ENCODE measurements at regions not wholly inside any gene's neighbourhood (a gene's known extent, or its start where the extent isn't known, plus 50 kb on each side); places are given as distances from the start of the nearest gene placed in this dataset.

DNA sequence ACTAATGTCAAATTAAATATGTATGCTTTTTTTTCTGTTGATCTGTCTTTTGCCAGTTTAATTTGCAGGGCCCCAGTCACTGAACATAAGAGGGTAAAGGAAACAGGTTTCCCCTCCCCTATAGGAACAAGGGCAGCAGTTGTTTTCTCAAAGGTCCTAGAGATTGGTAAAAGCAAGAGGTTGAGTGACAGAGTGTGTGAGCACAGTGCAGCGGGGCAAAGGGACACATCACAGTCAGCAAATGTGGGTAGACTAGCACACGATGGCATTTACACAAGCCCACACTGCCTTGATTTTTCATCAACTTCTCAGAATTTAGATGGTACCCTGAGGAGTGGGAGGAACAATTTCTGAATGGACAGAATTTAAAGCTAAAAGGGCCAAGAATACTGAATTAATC, 138.7 kb upstream of the MYLIP start:
- no peak overlapping the region for H3K4me3 Mint-ChIP-seq
- H3K4me1 Mint-ChIP-seq, result no peaks in the 10 kb centered on the region
- Histone ChIP-seq H3K36me3 (ENCODE audit: control insufficient read depth, insufficient read depth, low read length) (no peaks in the 10 kb centered on the region), H3K27me3 (ENCODE audit: control insufficient read depth, insufficient read depth, low read length) (no peaks in the 10 kb centered on the region), H3K4me3 (ENCODE audit: low read depth, low read length) (no peak overlapping the region), H3K27ac (ENCODE audit: insufficient read depth, low read length, poor library complexity, severe bottlenecking) (no peak overlapping the region), H3K9me3 (ENCODE audit: control insufficient read depth in 2 of 2, low read length in 2 of 2) (no peaks in the 10 kb centered on the region), H3K4me1 (ENCODE audit: control insufficient read depth, insufficient read depth, low read length, poor library complexity, severe bottlenecking) (no peaks in the 10 kb centered on the region)
- peaks cover 5% of the 10 kb centered on the region for H3K27me3 Mint-ChIP-seq
- H3K36me3 Mint-ChIP-seq, result no peaks in the 10 kb centered on the region
- peaks cover 0 to 1% (median 0%) of the 10 kb centered on the region in 7 donors for H3K9me3 Mint-ChIP-seq
- H3K27ac Mint-ChIP-seq, result no peak overlapping the region
- ATAC-seq (ENCODE audit: low read depth in 2 of 2), result no peak
- no peak for DNase-seq

DNA sequence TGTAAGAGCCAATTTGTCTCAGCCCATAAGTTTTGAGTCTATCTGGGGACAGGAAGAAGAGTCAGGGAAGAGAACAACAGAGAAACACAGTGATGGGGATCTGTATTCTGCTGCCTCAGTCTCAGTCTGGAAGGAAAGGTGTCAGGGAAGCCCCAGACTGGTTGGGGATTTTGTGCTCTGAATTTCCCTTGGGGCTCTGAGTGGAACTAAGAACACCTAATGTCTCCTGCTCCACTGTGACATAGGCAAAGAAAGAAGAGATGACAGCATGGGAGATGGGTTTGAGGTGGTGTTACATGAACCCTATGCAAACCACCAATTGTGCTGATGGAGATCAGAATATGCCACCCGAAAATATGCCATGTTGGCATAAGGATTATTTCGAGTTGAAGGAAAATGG, 139.5 kb upstream of the MYLIP start:
- Histone ChIP-seq H3K4me1 (ENCODE audit: control insufficient read depth, insufficient read depth, low read length, poor library complexity, severe bottlenecking) (no peaks in the 10 kb centered on the region), H3K27me3 (ENCODE audit: control insufficient read depth, insufficient read depth, low read length) (peaks cover 1% of the 10 kb centered on the region), H3K36me3 (ENCODE audit: control insufficient read depth, insufficient read depth, low read length) (no peaks in the 10 kb centered on the region), H3K4me3 (ENCODE audit: low read depth, low read length) (no peak overlapping the region), H3K9me3 (ENCODE audit: control insufficient read depth in 2 of 2, low read length in 2 of 2) (no peaks in the 10 kb centered on the region), H3K27ac (ENCODE audit: insufficient read depth, low read length, poor library complexity, severe bottlenecking) (no peak overlapping the region)
- no peak for DNase-seq
- Mint-ChIP-seq H3K4me1 (no peaks in the 10 kb centered on the region), H3K9me3 (peaks cover 0 to 1% (median 0%) of the 10 kb centered on the region in 7 donors), H3K4me3 (no peak overlapping the region), H3K36me3 (no peaks in the 10 kb centered on the region), H3K27me3 (peaks cover 5% of the 10 kb centered on the region), H3K27ac (no peak overlapping the region)
- ATAC-seq (ENCODE audit: low read depth in 2 of 2), result no peak

DNA sequence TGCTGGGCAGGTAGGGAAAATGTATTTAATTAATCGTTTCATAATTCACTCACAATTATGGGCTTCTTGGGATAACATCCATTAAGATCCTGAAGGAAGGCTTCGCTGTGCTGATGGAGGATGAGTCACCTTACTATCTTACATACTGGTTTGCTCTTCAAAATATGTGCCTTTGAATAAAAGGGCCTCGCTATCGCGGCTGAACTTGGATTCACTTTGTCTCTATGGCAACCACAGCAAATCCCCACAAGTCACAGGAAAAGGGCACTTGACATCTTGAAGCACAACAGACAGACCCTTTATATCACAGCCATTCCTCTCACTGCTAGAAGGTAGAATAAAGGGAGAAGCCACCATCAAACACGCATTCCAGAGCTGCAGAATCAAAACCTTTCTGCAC, 141.3 kb upstream of the MYLIP start:
- Mint-ChIP-seq H3K4me3 (no peak overlapping the region), H3K36me3 (no peaks in the 10 kb centered on the region), H3K27me3 (peaks cover 3% of the 10 kb centered on the region), H3K27ac (no peak overlapping the region), H3K4me1 (no peaks in the 10 kb centered on the region), H3K9me3 (no peaks in the 10 kb centered on the region)
- no peaks in the 10 kb centered on the region for H3K4me1 ChIP-seq (ENCODE audit: control insufficient read depth, insufficient read depth, low read length, poor library complexity, severe bottlenecking)
- no peak overlapping the region for H3K4me3 ChIP-seq (ENCODE audit: low read depth, low read length)
- H3K27ac ChIP-seq (ENCODE audit: insufficient read depth, low read length, poor library complexity, severe bottlenecking), result no peak overlapping the region
- H3K36me3 ChIP-seq (ENCODE audit: control insufficient read depth, insufficient read depth, low read length), result no peaks in the 10 kb centered on the region
- DNase-seq (no peak), ATAC-seq (ENCODE audit: low read depth in 2 of 2) (no peak)
- peaks cover 1% of the 10 kb centered on the region for H3K27me3 ChIP-seq (ENCODE audit: control insufficient read depth, insufficient read depth, low read length)
- H3K9me3 ChIP-seq (ENCODE audit: control insufficient read depth in 2 of 2, low read length in 2 of 2), result no peaks in the 10 kb centered on the region

DNA sequence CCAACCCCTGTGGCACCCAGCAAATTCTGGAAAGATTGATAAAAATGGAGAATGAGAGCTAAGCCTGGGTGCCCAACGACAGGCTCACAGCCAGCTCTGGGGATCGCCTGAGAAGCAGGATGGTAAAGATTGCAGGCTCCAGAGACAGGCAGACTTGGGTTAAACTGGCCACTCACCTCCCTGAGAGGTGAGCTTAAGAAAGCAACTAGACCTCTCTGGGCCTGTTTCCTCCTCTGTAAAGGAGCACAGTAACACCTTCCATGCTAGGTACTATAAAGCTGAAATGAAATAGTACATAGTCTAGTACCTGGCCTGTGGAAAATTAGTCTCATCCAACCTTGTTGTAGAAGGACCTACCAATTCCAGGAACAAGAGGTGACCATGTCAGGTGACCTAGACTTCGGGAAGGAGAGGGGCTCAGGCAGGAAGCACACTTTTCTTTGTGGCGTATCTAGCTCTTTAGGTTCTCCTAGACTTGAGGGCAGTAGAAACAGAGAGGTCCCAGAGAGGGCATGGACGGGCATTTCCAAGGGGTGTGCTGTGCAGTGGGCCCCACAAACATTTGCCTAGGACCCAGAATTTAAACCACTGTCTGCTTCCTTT, 142.8 kb upstream of the MYLIP start:
- H3K4me3 Mint-ChIP-seq, result no peak overlapping the region
- ATAC-seq (ENCODE audit: low read depth in 2 of 2), result no peak
- H3K27me3 Mint-ChIP-seq, result peaks cover 5% of the 10 kb centered on the region
- Histone ChIP-seq H3K4me1 (ENCODE audit: control insufficient read depth, insufficient read depth, low read length, poor library complexity, severe bottlenecking) (no peaks in the 10 kb centered on the region), H3K27me3 (ENCODE audit: control insufficient read depth, insufficient read depth, low read length) (peaks cover 4% of the 10 kb centered on the region), H3K27ac (ENCODE audit: insufficient read depth, low read length, poor library complexity, severe bottlenecking) (no peak overlapping the region), H3K9me3 (ENCODE audit: control insufficient read depth in 2 of 2, low read length in 2 of 2) (no peaks in the 10 kb centered on the region), H3K4me3 (ENCODE audit: low read depth, low read length) (no peak overlapping the region), H3K36me3 (ENCODE audit: control insufficient read depth, insufficient read depth, low read length) (no peaks in the 10 kb centered on the region)
- no peaks in the 10 kb centered on the region for H3K9me3 Mint-ChIP-seq
- no peak overlapping the region for H3K27ac Mint-ChIP-seq
- DNase-seq, result no peak
- H3K36me3 Mint-ChIP-seq, result no peaks in the 10 kb centered on the region
- no peaks in the 10 kb centered on the region for H3K4me1 Mint-ChIP-seq

DNA sequence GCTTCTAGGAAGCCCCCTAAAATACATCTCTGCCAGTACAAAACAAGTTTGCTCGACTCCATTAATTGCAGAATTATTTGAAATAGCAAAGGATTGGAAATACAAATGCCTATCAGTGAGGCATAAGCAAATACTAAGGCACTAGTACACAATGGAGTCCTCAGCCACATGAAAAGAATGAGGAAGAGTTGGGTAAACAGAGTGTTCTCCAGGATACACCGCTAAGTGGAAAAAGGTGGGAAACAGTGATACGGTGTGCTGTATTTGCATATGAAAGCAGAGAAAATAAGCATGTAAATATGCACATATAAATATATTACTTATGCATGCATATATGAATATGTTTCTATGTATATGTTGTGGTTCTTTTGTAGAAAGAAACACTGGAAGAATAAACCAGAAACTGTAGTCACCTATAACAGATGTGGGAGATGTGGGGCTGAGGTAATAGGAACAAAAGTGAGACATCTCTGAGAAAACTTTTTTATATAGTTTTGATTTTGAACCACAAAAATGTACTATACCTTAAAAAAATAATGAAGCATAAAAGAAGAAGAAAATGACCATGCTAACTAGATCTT, 143.4 kb upstream of the MYLIP start:
- H3K4me1 ChIP-seq (ENCODE audit: control insufficient read depth, insufficient read depth, low read length, poor library complexity, severe bottlenecking), result no peaks in the 10 kb centered on the region
- no peaks in the 10 kb centered on the region for H3K36me3 Mint-ChIP-seq
- H3K27ac ChIP-seq (ENCODE audit: insufficient read depth, low read length, poor library complexity, severe bottlenecking), result no peak overlapping the region
- no peak overlapping the region for H3K27ac Mint-ChIP-seq
- H3K9me3 ChIP-seq (ENCODE audit: control insufficient read depth in 2 of 2, low read length in 2 of 2), result no peaks in the 10 kb centered on the region
- H3K27me3 ChIP-seq (ENCODE audit: control insufficient read depth, insufficient read depth, low read length), result peaks cover 4% of the 10 kb centered on the region
- DNase-seq (no peak), ATAC-seq (ENCODE audit: low read depth in 2 of 2) (no peak)
- H3K4me1 Mint-ChIP-seq, result no peaks in the 10 kb centered on the region
- peaks cover 5% of the 10 kb centered on the region for H3K27me3 Mint-ChIP-seq
- no peak overlapping the region for H3K4me3 ChIP-seq (ENCODE audit: low read depth, low read length)
- H3K9me3 Mint-ChIP-seq, result no peaks in the 10 kb centered on the region
- no peaks in the 10 kb centered on the region for H3K36me3 ChIP-seq (ENCODE audit: control insufficient read depth, insufficient read depth, low read length)
- H3K4me3 Mint-ChIP-seq, result no peak overlapping the region

DNA sequence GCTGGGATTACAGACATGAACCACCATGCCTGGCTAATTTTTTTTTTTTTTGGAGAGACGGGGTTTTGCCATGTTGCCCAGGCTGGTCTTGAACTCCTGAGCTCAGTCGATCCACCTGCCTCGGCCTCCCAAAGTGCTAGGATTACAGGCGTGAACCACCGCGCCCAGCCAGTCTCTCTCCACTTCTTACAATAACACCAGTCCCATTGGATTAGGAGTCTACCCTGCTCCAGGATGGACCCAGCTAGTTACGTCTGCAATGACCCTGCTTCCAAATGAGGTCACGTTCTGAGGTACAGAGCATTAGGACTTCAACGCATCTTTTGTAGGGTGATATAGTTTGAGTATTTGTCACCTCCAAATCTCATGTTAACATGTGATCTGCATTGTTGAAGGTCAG, 146.9 kb upstream of the MYLIP start:
- Histone ChIP-seq H3K4me3 (ENCODE audit: low read depth, low read length) (no peak overlapping the region), H3K27me3 (ENCODE audit: control insufficient read depth, insufficient read depth, low read length) (peaks cover 4% of the 10 kb centered on the region), H3K9me3 (ENCODE audit: control insufficient read depth in 2 of 2, low read length in 2 of 2) (no peaks in the 10 kb centered on the region), H3K27ac (ENCODE audit: insufficient read depth, low read length, poor library complexity, severe bottlenecking) (no peak overlapping the region), H3K4me1 (ENCODE audit: control insufficient read depth, insufficient read depth, low read length, poor library complexity, severe bottlenecking) (no peaks in the 10 kb centered on the region), H3K36me3 (ENCODE audit: control insufficient read depth, insufficient read depth, low read length) (no peaks in the 10 kb centered on the region)
- no peaks in the 10 kb centered on the region for H3K4me1 Mint-ChIP-seq
- ATAC-seq (ENCODE audit: low read depth in 2 of 2) (no peak), DNase-seq (no peak)
- H3K27me3 Mint-ChIP-seq, result peaks cover 15% of the 10 kb centered on the region
- H3K9me3 Mint-ChIP-seq, result peaks cover 0 to 4% (median 0%) of the 10 kb centered on the region in 7 donors
- H3K4me3 Mint-ChIP-seq, result no peak overlapping the region
- H3K36me3 Mint-ChIP-seq, result no peaks in the 10 kb centered on the region
- H3K27ac Mint-ChIP-seq, result no peak overlapping the region

DNA sequence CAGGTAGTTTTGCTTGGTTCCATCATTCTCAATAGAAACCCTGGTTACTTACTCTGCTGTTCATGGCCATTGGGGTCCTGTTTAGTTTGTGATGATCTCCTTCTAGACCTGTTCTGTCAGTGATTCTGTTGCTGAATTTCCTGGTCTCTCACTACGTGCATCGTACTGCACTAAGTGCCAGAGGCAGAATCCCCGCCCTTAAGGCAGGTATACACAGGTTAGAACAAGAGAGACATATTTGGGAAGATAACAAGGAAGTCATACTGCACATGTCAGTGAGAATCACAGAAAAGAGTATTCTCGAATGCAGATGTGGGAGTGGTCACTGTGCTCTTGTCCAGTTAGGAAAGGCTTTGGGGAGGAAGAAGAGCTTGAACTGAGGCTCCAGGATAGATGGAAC, 148.1 kb upstream of the MYLIP start:
- Histone ChIP-seq H3K4me3 (ENCODE audit: low read depth, low read length) (no peak overlapping the region), H3K4me1 (ENCODE audit: control insufficient read depth, insufficient read depth, low read length, poor library complexity, severe bottlenecking) (no peaks in the 10 kb centered on the region), H3K27me3 (ENCODE audit: control insufficient read depth, insufficient read depth, low read length) (peaks cover 4% of the 10 kb centered on the region), H3K36me3 (ENCODE audit: control insufficient read depth, insufficient read depth, low read length) (no peaks in the 10 kb centered on the region), H3K27ac (ENCODE audit: insufficient read depth, low read length, poor library complexity, severe bottlenecking) (no peak overlapping the region), H3K9me3 (ENCODE audit: control insufficient read depth in 2 of 2, low read length in 2 of 2) (no peaks in the 10 kb centered on the region)
- DNase-seq (no peak), ATAC-seq (ENCODE audit: low read depth in 2 of 2) (no peak)
- H3K27ac Mint-ChIP-seq, result no peak overlapping the region
- no peak overlapping the region for H3K4me3 Mint-ChIP-seq
- H3K36me3 Mint-ChIP-seq, result no peaks in the 10 kb centered on the region
- peaks cover 0 to 4% (median 0%) of the 10 kb centered on the region in 7 donors for H3K9me3 Mint-ChIP-seq
- peaks cover 24% of the 10 kb centered on the region for H3K27me3 Mint-ChIP-seq
- no peaks in the 10 kb centered on the region for H3K4me1 Mint-ChIP-seq

DNA sequence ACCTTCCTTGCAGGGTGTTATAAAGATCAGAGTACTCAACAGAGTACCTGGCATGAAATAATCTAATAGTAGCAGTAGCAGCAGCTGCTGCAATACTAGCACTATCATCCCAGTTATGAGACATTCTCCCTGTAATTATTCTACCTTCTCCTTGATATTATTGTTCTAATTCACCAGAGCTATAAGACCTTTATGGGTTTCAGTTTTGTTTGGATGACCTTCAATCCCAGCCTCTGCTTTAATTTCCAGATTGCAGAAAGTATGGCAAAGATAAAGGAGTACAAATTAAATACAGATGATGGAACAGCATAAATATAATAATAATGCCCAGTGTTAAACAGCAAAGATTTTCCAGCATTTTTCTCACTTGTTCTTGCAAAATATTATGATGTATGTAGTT, 150.5 kb upstream of the MYLIP start:
- H3K4me1 ChIP-seq (ENCODE audit: control insufficient read depth, insufficient read depth, low read length, poor library complexity, severe bottlenecking), result no peaks in the 10 kb centered on the region
- H3K36me3 ChIP-seq (ENCODE audit: control insufficient read depth, insufficient read depth, low read length), result no peaks in the 10 kb centered on the region
- no peak overlapping the region for H3K27ac ChIP-seq (ENCODE audit: insufficient read depth, low read length, poor library complexity, severe bottlenecking)
- no peak overlapping the region for H3K4me3 Mint-ChIP-seq
- peaks cover 0 to 8% (median 4%) of the 10 kb centered on the region in 7 donors for H3K9me3 Mint-ChIP-seq
- no peaks in the 10 kb centered on the region for H3K36me3 Mint-ChIP-seq
- H3K27me3 Mint-ChIP-seq, result peaks cover 24% of the 10 kb centered on the region
- no peaks in the 10 kb centered on the region for H3K9me3 ChIP-seq (ENCODE audit: control insufficient read depth in 2 of 2, low read length in 2 of 2)
- ATAC-seq (ENCODE audit: low read depth in 2 of 2), result no peak
- H3K27me3 ChIP-seq (ENCODE audit: control insufficient read depth, insufficient read depth, low read length), result peaks cover 4% of the 10 kb centered on the region
- no peaks in the 10 kb centered on the region for H3K4me1 Mint-ChIP-seq
- H3K27ac Mint-ChIP-seq, result no peak overlapping the region
- H3K4me3 ChIP-seq (ENCODE audit: low read depth, low read length), result no peak overlapping the region
- DNase-seq, result no peak
